ENCODE measurements at regions not wholly inside any gene's neighbourhood (a gene's known extent, or its start where the extent isn't known, plus 50 kb on each side); places are given as distances from the start of the nearest gene placed in this dataset.

DNA sequence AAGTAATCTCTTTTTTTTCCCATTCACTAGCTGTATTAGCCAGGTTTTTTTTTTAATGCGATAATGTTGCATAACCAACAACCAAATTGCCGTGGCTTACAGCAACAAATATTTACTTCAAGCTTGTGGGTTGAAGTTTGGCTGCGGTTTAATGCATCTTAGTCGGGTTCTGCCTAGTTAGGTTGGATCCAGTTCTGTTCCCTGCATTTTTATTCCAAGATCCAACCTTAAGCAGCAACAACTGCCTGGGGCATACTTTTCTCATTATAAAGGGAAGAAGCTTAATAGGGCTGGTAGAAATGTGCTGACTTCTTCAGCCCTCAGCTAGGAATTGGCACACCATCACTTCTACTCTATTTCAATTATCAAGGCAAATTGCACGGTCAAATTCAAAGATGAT is 1115.5 kb upstream of the AUTS2 start:
- Histone ChIP-seq H3F3A (replicated peaks; ENCODE audit: low read depth) (no peaks in the 10 kb centered on the region), H3K27me3 (ENCODE audit: insufficient read depth) (no peaks in the 10 kb centered on the region), H3K79me2 (replicated peaks; ENCODE audit: insufficient read depth) (no peaks in the 10 kb centered on the region), H2AFZ (no peak overlapping the region), H3K36me3 (ENCODE audit: insufficient read depth) (no peaks in the 10 kb centered on the region), H3K4me3 (no peak overlapping the region), H3K4me2 (no peak overlapping the region), H3K4me1 (ENCODE audit: insufficient read depth) (no peaks in the 10 kb centered on the region), H3K27ac (ENCODE audit: low read depth) (no peak overlapping the region), H3K9me2 (ENCODE audit: insufficient read depth) (no peaks in the 10 kb centered on the region), H4K20me1 (replicated peaks; ENCODE audit: insufficient read depth) (no peaks in the 10 kb centered on the region)
- Mint-ChIP-seq H3K4me3 (no peak overlapping the region), H3K27ac (no peak overlapping the region), H3K4me1 (no peaks in the 10 kb centered on the region), H3K27me3 (ENCODE audit: insufficient read depth, low read depth, poor library complexity) (peaks cover 6% of the 10 kb centered on the region), H3K36me3 (ENCODE audit: low read depth) (peaks cover 39% of the 10 kb centered on the region), H3K9me3 (peaks cover 95% of the 10 kb centered on the region)
- TF ChIP-seq CREB1 (CRISPR knock-in tag; IDR thresholded peaks at IDR 0.05; ENCODE audit: low read depth), result no peak
- TF ChIP-seq, protein P1, sequence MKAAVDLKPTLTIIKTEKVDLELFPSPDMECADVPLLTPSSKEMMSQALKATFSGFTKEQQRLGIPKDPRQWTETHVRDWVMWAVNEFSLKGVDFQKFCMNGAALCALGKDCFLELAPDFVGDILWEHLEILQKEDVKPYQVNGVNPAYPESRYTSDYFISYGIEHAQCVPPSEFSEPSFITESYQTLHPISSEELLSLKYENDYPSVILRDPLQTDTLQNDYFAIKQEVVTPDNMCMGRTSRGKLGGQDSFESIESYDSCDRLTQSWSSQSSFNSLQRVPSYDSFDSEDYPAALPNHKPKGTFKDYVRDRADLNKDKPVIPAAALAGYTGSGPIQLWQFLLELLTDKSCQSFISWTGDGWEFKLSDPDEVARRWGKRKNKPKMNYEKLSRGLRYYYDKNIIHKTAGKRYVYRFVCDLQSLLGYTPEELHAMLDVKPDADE (IDR thresholded peaks at IDR 0.05), result no peak
- TF ChIP-seq, protein P2, sequence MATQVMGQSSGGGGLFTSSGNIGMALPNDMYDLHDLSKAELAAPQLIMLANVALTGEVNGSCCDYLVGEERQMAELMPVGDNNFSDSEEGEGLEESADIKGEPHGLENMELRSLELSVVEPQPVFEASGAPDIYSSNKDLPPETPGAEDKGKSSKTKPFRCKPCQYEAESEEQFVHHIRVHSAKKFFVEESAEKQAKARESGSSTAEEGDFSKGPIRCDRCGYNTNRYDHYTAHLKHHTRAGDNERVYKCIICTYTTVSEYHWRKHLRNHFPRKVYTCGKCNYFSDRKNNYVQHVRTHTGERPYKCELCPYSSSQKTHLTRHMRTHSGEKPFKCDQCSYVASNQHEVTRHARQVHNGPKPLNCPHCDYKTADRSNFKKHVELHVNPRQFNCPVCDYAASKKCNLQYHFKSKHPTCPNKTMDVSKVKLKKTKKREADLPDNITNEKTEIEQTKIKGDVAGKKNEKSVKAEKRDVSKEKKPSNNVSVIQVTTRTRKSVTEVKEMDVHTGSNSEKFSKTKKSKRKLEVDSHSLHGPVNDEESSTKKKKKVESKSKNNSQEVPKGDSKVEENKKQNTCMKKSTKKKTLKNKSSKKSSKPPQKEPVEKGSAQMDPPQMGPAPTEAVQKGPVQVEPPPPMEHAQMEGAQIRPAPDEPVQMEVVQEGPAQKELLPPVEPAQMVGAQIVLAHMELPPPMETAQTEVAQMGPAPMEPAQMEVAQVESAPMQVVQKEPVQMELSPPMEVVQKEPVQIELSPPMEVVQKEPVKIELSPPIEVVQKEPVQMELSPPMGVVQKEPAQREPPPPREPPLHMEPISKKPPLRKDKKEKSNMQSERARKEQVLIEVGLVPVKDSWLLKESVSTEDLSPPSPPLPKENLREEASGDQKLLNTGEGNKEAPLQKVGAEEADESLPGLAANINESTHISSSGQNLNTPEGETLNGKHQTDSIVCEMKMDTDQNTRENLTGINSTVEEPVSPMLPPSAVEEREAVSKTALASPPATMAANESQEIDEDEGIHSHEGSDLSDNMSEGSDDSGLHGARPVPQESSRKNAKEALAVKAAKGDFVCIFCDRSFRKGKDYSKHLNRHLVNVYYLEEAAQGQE (IDR thresholded peaks at IDR 0.05; ENCODE audit: unreplicated experiment), result no peak
- ATAC-seq, result no peak
- DNase-seq (ENCODE audit: low spot score), result no peak

GRCh38 chr7:68484731-68485130 is 1113.5 kb upstream of the AUTS2 start:
- peaks cover 46% of the 10 kb centered on the region for H3K36me3 Mint-ChIP-seq (ENCODE audit: low read depth)
- no peaks in the 10 kb centered on the region for H3K9me2 ChIP-seq (ENCODE audit: insufficient read depth)
- TF ChIP-seq ZNF331 (CRISPR knock-in tag; IDR thresholded peaks at IDR 0.05; ENCODE audit: low read depth) (no peak), JUNB (IDR thresholded peaks at IDR 0.05; ENCODE audit: unreplicated experiment) (no peak), CTCF (conservative IDR thresholded peaks at IDR 0.05; ENCODE audit: low read depth in 2 of 2) (no peak), STAT1 (IDR thresholded peaks at IDR 0.05; ENCODE audit: unreplicated experiment) (no peak), CREB1 (CRISPR knock-in tag; IDR thresholded peaks at IDR 0.05; ENCODE audit: low read depth) (no peak)
- TF ChIP-seq, protein P1 (IDR thresholded peaks at IDR 0.05), result no peak
- TF ChIP-seq, protein P3, sequence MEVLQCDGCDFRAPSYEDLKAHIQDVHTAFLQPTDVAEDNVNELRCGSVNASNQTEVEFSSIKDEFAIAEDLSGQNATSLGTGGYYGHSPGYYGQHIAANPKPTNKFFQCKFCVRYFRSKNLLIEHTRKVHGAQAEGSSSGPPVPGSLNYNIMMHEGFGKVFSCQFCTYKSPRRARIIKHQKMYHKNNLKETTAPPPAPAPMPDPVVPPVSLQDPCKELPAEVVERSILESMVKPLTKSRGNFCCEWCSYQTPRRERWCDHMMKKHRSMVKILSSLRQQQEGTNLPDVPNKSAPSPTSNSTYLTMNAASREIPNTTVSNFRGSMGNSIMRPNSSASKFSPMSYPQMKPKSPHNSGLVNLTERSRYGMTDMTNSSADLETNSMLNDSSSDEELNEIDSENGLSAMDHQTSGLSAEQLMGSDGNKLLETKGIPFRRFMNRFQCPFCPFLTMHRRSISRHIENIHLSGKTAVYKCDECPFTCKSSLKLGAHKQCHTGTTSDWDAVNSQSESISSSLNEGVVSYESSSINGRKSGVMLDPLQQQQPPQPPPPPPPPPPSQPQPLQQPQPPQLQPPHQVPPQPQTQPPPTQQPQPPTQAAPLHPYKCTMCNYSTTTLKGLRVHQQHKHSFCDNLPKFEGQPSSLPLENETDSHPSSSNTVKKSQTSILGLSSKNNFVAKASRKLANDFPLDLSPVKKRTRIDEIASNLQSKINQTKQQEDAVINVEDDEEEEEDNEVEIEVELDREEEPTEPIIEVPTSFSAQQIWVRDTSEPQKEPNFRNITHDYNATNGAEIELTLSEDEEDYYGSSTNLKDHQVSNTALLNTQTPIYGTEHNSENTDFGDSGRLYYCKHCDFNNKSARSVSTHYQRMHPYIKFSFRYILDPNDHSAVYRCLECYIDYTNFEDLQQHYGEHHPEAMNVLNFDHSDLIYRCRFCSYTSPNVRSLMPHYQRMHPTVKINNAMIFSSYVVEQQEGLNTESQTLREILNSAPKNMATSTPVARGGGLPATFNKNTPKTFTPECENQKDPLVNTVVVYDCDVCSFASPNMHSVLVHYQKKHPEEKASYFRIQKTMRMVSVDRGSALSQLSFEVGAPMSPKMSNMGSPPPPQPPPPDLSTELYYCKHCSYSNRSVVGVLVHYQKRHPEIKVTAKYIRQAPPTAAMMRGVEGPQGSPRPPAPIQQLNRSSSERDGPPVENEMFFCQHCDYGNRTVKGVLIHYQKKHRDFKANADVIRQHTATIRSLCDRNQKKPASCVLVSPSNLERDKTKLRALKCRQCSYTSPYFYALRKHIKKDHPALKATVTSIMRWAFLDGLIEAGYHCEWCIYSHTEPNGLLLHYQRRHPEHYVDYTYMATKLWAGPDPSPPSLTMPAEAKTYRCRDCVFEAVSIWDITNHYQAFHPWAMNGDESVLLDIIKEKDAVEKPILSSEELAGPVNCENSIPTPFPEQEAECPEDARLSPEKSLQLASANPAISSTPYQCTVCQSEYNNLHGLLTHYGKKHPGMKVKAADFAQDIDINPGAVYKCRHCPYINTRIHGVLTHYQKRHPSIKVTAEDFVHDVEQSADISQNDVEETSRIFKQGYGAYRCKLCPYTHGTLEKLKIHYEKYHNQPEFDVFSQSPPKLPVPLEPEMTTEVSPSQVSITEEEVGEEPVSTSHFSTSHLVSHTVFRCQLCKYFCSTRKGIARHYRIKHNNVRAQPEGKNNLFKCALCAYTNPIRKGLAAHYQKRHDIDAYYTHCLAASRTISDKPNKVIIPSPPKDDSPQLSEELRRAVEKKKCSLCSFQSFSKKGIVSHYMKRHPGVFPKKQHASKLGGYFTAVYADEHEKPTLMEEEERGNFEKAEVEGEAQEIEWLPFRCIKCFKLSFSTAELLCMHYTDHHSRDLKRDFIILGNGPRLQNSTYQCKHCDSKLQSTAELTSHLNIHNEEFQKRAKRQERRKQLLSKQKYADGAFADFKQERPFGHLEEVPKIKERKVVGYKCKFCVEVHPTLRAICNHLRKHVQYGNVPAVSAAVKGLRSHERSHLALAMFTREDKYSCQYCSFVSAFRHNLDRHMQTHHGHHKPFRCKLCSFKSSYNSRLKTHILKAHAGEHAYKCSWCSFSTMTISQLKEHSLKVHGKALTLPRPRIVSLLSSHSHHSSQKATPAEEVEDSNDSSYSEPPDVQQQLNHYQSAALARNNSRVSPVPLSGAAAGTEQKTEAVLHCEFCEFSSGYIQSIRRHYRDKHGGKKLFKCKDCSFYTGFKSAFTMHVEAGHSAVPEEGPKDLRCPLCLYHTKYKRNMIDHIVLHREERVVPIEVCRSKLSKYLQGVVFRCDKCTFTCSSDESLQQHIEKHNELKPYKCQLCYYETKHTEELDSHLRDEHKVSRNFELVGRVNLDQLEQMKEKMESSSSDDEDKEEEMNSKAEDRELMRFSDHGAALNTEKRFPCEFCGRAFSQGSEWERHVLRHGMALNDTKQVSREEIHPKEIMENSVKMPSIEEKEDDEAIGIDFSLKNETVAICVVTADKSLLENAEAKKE (CRISPR knock-in tag; IDR thresholded peaks at IDR 0.05), result no peak

More at GRCh38 chr7:68484731-68485130, 1113.5 kb upstream of the AUTS2 start:
- Histone ChIP-seq H3K79me2 (replicated peaks; ENCODE audit: insufficient read depth) (no peaks in the 10 kb centered on the region), H3K27me3 (ENCODE audit: insufficient read depth) (no peaks in the 10 kb centered on the region), H3K4me1 (ENCODE audit: insufficient read depth) (no peaks in the 10 kb centered on the region), H3K27ac (ENCODE audit: low read depth) (no peak overlapping the region), H3K36me3 (ENCODE audit: insufficient read depth) (no peaks in the 10 kb centered on the region), H2AFZ (no peak overlapping the region), H3K4me3 (no peak overlapping the region), H4K20me1 (replicated peaks; ENCODE audit: insufficient read depth) (no peaks in the 10 kb centered on the region), H3F3A (replicated peaks; ENCODE audit: low read depth) (no peaks in the 10 kb centered on the region), H3K4me2 (no peak overlapping the region)
- DNase-seq (ENCODE audit: low spot score) (no peak), ATAC-seq (no peak)
- Mint-ChIP-seq H3K4me1 (no peaks in the 10 kb centered on the region), H3K27me3 (ENCODE audit: insufficient read depth, low read depth, poor library complexity) (peaks cover 6% of the 10 kb centered on the region), H3K27ac (no peak overlapping the region), H3K4me3 (no peak overlapping the region), H3K9me3 (peaks cover 77% of the 10 kb centered on the region)
